HG03469 (cell line): ENCODE measurements at regions not wholly inside any gene's neighbourhood (a gene's known extent, or its start where the extent isn't known, plus 50 kb on each side); places are given as distances from the start of the nearest gene placed in this dataset.

Experiments
- ATAC-seq: cut with Tn5 transposase; IDR thresholded peaks from one replicate; pipeline ENCODE4 v1.9.1; 2021; ENCODE audit warnings: mild to moderate bottlenecking, moderate library complexity, moderate number of reproducible peaks; ENCODE audit not compliant: unreplicated experiment

DNA sequence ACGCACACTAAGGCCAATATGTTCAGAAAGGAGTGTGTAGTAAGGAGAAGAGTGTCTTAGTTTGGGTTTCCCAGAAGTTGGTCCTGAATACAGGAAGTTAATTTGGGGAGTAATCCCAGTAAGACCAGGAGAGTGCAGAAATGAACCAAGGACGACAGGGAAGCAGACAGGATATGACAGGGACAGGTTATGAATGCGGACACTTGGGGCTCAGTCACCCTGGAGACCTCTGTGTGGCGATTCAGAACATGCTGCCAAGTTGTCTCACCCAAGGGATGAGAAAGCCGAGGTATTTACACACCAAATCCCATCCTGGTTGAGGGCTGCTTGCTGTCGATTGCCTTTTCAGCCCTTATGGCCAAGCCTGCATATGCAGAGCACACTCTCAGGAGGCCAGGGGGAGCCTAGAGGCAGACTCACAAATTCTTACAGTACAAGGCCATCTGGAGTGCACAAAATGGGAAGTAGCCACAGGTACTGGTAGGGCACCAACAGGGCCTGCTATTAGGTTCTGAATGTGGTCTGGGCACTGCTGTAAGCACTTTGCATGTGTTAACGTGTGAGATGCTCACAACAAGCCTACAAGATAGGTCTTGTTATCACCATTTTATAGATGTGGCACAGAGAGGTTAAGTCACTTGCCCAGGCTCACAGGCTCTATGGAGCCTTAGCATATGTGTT is 233.1 kb upstream of the ANKRD55 start:
- no peak for ATAC-seq

DNA sequence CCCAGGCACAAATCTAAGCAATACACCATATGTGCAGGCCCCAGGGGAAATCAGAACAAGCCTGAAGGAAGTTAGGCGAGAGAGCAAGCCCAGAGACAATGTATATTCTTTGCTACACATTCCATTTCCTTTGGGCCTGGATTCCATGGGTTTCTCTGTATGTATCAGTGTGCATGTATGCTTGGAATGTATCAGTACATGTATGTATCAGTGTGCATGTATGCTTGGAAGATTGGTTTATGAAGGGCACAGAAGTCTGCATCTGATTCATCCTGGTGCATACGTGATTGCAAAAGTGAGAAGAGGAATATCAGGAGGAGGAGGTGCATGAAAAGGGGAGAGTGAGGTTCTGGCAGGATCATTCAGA is 232.6 kb upstream of the ANKRD55 start:
- no peak for ATAC-seq

DNA sequence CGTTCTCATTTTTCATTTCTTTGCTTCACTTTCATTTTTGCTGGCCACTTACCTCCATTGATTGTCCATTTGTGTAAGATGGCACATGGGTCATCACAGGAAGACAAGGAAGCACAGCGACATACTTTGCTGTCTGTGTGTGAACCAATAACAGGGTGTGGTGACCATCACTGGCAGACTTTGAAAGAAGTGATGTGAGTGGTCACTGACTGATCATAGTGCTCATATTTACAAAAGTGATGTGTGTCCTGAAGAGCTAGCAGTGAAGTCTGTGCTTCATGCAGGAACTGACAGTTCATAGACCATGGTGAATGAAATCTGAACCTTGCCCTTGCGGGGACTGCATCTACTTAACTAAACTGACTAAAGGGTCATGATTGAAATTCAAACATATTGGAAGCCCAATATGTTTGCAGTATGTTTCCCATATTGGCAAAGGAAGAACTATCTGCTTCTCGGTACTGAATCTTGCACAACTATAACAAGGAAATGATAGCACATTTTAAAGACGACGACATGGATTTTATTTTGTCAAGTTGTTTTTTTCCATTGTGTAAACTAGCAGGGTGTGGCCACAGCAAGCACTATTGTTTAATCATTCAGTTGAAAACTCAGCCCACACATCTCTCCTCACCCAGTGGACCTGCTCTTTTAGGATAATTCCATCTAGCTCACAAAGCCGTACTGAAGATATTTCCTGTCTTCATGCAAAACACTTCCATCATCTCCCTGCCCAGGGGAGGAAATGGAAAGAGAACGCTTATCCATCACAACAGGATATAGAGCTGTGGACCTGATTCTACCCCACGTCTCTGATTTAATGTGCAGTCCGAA is 232.0 kb upstream of the ANKRD55 start:
- ATAC-seq, result no peak

DNA sequence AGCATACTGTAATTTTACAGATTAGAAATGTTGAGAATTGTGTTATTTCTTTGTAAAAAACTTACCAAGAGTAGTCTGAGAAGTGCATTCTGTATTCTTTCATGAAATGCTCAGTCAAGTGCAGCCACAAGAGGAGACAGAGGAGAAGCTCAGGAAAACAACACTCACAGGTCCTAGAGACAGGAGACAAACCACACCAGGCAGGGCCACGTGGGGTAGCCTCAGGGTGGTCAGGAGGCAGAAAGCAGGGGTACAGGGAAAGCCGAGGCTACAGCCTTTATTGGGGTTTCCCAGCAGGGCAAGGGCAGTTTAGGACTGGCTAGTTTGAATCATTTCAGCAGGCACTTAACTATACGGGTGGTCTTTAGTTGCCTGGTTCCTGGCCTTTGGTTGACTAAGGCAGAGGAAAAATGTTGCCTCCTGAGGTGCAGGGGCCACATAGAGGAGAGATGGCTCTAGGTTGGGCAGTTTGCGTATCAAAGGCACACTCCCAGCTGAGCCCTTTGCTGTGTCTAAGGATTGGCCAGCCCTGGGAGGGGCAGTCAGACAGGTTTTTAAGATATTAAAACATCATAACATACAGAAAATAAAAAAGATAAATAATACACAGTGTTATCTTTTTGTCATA is 230.9 kb upstream of the ANKRD55 start:
- no peak for ATAC-seq

DNA sequence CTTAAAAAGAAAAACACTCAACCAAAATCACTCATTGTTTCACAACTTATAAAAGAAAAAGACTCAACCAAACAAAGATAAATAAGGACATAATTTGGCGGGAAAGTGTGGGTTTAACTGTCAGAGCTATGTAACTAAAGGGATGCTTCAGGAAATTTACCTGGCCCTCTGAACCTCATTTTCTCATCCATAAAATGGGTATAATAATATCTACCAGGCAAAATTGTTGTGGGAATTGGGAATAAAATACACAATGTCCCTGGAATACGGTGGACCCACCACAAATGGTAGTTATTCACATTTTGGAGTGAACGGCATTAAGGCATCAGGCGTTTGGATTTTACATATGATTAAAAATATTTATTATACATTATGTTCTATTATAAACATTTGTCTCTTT is 228.5 kb upstream of the ANKRD55 start:
- no peak for ATAC-seq

DNA sequence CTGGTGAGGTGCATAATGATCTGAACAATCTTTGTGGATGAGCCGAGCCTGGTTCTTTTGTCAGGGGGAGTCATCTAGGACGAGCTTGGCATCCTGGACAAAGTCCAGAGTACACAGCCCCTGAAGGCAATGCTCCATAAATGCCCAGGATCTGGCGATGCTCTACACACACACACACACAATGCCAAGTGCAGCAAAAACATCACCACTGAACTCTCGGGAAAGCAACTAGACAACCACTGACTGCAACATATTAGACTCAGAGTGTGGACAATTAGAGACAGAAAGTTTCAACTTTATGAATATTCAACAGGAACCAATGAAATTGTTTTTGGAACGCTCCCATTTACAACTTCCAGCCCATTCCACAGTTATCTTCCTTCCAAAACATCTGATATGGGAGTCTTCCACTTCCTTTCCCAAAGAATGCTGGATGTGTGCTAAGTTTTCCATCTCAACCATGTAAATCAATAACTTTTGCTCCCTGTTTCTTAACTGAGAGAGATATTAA is 227.6 kb upstream of the ANKRD55 start:
- no peak for ATAC-seq

DNA sequence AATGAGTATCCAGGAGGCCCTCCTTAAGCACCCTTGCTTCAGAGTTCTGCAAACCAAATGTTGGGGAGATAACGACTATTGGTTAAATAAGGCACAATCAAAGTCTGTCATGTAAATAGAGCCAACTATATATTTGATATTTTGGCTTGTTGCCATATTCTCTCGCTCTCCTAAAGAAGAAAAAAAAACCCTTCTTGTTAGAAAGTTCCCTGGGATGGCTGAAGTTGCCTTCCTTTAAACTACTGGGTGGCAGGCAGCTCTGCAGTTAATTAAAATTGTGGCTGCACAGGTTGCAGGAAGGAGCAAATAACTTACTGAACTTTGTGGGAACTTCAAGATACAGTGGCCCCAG is 227.0 kb upstream of the ANKRD55 start:
- no peak for ATAC-seq

DNA sequence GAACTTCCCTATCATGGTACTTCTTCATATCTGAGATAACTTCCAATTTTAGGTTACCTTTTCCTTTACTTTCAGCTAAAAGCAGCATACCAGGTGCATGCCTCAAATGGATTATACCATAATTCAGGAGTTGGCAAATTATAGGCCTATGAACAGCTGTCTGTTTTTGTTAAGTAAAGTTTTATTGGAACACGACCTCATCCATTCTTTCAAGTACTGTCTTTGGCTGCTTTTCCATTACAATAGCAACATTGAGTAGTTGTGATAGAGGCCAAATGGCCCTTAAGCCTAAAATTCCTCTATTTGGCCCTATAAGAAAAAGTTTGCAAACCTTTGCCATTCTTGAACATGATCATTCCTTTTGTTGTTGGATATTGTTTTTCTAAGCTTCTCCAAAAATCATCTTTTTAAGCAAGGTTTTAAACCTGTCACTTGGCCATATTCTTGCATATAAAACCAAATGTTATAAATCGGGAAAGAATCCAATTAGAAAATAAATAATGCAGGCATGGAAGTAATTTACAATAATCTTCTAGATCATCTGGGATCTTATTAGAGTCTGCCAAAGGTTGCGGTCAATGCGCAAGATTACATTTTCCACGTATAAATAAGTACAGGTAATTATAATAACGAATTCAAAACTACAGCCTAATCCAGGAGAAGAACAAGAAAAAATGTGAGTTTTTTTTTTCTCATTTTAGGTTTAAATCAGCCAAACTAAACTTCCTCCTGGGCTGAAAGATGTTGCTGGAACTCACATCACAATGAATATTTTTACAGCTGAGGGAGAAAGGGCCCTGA is 226.5 kb upstream of the ANKRD55 start:
- ATAC-seq, result no peak

DNA sequence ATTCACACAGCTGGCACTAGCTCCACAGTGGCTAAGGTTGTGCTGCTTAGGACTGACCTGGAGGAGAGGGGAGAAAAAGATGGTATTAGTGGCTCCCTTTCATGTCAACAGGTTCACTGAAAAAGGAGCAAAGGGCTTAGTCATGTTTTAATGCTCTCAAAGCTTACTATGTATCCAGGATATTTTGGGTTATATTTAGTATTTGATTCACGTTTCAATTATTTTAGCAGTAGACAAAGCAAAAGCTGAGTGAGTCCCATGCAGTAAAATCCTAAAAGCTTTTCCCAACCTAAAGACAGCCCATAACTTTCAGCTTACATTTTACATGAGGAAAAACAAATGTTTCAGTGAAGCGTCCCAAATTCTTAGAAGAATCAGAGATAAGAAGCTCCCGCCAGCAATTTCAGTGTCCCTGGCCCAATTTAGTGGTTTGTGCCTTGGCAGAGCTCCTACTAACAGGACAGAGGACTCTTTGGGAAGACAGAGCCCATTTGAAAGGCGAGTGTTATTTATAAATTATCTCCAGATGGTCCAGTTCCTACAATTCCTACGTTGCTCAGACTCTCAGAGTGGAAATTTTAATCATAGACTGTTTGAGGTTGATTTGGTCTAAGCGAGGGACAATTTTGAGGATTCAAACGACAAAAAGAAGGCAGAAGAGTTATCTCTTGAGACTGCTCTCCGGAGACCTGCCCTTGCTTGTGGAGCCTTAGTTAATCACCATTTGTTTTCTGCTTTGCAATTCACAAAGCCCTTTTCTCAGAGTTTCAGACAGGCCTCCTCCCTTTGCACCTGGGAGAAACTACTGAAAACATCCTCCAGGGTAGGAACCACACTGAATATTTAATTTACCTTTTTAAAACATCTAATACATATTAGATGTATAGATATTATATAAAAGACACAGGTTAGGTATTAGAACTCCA is 225.0 kb upstream of the ANKRD55 start:
- ATAC-seq, result no peak

DNA sequence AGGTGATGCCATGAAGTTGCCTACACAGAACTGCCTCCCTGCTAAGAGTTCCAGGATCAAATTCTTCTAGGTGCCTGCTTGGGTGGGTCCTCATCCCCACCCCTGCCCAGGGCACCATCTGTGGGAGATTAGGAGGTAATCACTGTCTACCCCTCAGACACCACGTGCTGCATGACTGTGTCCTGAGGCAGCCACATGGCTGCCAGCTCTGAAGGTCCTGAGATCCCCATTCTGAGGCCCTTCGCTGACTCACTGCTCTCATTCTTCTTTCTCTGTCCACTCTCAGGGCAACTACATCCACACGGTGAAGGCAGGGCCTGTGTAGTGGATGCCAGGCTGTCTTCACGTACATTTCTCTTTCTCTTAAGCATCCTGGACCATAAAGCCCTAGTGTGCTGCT is 222.9 kb upstream of the ANKRD55 start:
- no peak for ATAC-seq

DNA sequence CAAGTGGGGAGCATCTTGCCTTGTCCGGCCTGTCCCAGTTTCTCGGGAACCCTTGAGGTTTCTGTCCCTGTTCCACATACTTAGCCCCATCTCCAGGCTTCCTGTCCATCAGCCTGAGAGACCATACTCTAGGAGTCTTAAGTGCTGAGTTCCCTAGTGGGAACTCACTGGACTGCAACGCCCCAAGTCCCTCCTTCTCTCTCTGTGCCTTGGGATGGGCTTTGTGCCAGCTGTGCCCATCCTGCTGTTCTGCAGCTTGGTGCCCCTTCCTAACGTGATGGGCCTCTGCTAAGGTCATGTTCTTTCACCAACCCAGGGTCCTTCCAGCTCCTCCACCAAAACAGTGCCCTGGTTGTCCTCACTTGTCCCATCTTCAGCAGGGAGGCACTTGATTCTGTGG is 222.3 kb upstream of the ANKRD55 start:
- no peak for ATAC-seq

DNA sequence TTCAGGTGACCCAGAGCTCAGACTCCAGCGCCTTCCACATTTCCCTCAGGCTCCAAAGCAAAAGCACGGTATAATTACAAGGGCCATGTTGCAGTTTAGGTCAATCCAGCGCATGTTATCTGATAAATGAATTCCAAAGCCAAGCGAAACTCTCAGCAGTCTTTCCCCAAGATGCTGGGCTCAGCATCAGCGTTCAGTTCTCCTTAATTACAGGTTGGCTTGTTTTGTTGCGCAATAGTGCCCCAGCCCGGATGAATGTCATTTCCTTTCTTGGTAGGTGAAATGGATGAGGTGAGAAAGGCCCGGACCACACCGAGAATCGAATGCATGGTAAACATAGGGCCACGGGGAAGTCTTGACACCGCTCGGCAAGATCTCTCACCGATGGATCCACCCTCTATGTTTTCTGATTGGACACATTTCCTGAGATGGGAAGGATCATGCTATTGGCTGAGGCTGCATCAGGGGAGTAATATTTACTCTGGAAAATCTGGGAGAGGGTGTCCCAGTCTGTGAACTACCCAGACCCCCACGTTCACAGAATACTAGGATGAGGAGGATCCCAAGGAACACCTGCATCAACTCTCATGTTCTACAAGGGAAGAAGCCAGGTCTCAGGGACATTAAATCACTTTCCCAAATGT is 221.2 kb upstream of the ANKRD55 start:
- no peak for ATAC-seq

DNA sequence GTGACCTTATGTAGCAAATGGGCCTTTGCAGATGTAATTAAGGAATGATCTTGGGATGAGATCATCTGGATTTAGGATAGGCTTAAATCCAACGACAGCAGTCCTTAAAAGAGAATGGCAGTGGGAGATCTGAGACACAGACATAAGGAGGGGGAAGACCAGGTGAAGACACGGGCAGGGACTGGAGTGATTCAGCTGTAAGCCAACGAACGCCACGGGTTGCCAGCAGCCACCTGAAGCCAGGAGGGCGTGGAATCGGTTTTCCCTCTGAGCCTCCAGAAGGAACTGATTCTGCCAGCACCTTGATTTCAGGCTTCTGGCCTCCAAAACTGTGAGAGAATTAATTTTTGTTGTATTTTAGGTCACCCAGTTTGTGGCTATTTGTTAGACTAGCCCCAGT is 218.6 kb upstream of the ANKRD55 start:
- no peak for ATAC-seq

DNA sequence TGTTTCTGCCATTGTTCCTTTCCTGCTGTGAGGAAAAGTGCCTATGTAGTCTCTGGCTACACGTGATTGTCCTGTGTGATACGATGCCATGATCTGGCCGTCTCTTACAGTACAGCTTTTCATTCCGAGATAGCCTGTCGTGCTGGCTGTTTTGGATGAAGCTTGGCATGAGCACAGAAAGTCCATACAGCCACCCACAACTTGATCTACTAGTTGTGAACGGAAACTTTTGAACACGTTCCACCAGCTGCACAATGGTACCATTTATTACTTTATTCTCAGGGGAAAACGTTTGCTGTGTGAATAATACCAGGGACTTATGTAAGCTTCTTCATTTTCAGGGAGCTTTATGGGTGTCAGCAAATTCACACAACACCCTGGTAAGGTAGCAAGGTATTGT is 217.6 kb upstream of the ANKRD55 start:
- ATAC-seq, result no peak

DNA sequence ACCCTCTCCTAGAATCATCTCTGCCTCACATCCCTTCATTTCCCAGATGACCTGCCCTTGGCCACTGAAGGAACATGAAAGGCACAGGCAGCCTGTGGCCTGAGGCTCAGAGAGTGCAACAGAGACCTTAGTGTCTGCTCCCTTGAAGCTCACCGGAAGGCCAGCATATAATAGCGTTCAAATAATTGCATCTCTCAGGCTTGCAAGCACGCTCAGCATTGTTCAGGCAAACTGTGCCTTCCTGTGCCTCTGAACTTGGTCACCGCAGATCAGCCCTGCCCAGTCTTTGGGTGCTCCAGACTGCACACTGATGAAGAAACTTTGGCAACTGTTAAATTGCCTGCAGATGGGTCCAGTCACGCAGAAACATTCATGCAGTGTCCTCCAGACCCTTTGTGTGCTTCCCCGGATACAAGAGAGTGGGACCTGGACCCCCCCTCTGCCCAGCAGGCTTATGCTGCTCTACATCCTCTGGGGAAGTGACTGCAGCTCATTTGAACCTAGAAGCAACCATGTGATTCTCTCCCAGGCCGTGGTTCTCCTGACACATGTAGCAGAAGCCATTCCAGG is 216.0 kb upstream of the ANKRD55 start:
- ATAC-seq, result no peak

DNA sequence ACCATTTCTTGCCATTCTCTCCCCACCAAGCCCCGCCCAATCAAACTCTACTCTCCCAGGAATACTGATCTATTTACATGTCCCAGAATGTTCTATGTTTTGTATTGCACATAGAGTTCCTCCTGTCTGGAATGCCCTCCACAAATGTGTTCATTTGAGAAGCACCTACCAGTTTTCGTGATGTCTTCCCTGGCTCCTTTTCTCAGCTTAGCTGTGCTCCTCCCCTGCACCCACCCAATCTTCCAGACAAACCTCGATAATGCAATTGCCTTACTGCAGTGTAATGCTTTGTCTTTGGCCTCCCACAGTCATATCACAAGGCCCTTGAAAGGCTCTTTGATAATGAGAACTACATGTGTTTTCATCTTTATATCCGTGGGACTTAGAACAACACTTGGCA is 214.5 kb upstream of the ANKRD55 start:
- no peak for ATAC-seq

DNA sequence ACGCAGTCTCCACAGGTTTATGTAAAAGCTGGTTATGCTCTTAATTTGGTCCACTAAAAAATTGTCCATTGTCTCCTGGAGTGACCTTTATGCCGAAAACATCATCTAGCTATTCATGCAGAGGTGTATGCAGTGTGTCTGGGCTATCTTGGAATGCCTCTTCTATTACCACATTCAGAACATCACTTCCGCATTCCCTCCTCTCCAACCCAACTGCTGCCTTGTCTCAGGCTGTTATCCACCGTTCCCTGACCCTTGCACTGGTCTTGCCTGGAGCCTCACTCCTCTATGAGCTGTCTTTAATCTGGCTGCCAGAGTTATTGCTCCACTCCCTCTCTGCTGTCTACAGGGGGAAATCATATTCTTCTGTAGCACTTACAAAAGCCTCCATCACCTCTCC is 214.1 kb upstream of the ANKRD55 start:
- ATAC-seq, result no peak

DNA sequence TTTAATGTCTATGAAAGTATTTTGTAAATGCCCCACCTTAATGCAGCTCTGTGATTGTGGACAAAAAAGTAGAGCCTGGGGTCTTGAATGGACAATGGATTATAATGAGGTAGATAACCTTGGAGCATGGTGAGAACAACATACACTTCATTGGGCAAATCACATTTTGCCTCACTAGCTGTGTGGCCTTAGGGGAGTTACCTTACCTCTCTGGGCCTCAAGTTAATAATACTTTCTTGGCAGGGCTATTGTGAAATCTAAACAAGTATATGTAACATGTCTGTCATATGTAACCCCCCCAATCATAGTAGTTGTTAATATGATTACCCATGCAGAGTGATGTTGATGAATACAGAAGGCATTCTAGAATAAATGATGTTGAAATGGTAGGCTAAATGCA is 213.6 kb upstream of the ANKRD55 start:
- ATAC-seq, result no peak

DNA sequence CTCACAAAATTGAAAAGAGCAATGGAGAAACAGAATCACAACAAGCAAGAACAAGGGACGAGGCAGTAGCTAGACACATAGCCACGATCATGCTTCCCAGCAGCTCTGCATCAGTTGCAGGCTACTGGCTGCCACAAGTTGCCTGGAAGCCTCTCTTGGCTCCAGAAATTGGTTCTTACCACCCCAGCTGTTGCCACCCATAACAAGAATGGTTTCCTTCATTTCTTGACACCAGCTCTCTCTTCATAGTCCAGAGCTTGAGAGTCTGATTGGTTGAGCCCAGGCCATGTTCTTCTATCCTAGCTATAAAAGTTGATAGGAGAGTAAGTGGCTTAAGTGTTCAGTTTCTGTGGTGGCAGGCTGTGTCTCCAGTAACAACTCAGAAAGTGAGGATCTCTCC is 210.7 kb upstream of the ANKRD55 start:
- no peak for ATAC-seq
